GM23338 (cell line): ENCODE measurements at regions not wholly inside any gene's neighbourhood (a gene's known extent, or its start where the extent isn't known, plus 50 kb on each side); places are given as distances from the start of the nearest gene placed in this dataset.

ENCODE experiments used
- ATAC-seq: fragments of 200-7000 bp; cut with Tn5 transposase; 3 replicates; pipeline ENCODE4 v1.9.1; 2020
- DNase-seq: peaks from one replicate; pipeline ENCODE4 v3.0.0-alpha.2; 2015; ENCODE audit warnings: low spot score
- H2AFZ ChIP-seq: fragments of 200-600 bp; sonication (generic); 2 replicates; pipeline ENCODE4 v1.8.0; 2016; ENCODE audit warnings: antibody characterized with exemption, mild to moderate bottlenecking, moderate library complexity
- H3F3A ChIP-seq: fragments of 200-600 bp; sonication (generic); replicated peaks from 2 replicates; pipeline ENCODE4 v1.8.0; 2017; ENCODE audit warnings: antibody characterized with exemption, mixed run types, low read depth
- H3K27ac ChIP-seq: fragments of 200-600 bp; sonication (generic); 2 replicates; pipeline ENCODE4 v1.6.1; 2016; ENCODE audit warnings: low read depth
- H3K27me3 ChIP-seq: fragments of 200-600 bp; sonication (generic); 2 replicates; pipeline ENCODE4 v1.8.0; 2016; ENCODE audit warnings: mild to moderate bottlenecking, mixed run types, moderate library complexity; ENCODE audit not compliant: insufficient read depth
- H3K36me3 ChIP-seq: fragments of 200-600 bp; sonication (generic); 2 replicates; pipeline ENCODE4 v1.8.0; 2016; ENCODE audit warnings: mild to moderate bottlenecking; ENCODE audit not compliant: insufficient read depth
- H3K4me1 ChIP-seq: fragments of 200-600 bp; sonication (generic); 2 replicates; pipeline ENCODE4 v1.8.0; 2016; ENCODE audit warnings: mild to moderate bottlenecking, moderate library complexity; ENCODE audit not compliant: insufficient read depth
- H3K4me2 ChIP-seq: fragments of 200-600 bp; sonication (generic); 2 replicates; pipeline ENCODE4 v1.7.1; 2017; ENCODE audit warnings: mixed run types
- H3K4me3 ChIP-seq: fragments of 200-600 bp; sonication (generic); 2 replicates; pipeline ENCODE4 v1.6.1; 2016; ENCODE audit warnings: mixed run types
- H3K79me2 ChIP-seq: fragments of 200-600 bp; sonication (generic); replicated peaks from 2 replicates; pipeline ENCODE4 v1.8.0; 2017; ENCODE audit warnings: mild to moderate bottlenecking; ENCODE audit not compliant: insufficient read depth
- H3K9me2 ChIP-seq: fragments of 200-600 bp; sonication (generic); 2 replicates; pipeline ENCODE4 v1.8.0; 2017; ENCODE audit not compliant: insufficient read depth
- H4K20me1 ChIP-seq: fragments of 200-600 bp; sonication (generic); replicated peaks from 2 replicates; pipeline ENCODE4 v1.8.0; 2017; ENCODE audit warnings: mild to moderate bottlenecking; ENCODE audit not compliant: insufficient read depth
- H3K27ac Mint-ChIP-seq: 2 replicates; pipeline ENCODE4 v1.8.0; 2020; ENCODE audit warnings: inconsistent platforms, mild to moderate bottlenecking, moderate library complexity, mixed read lengths
- H3K27me3 Mint-ChIP-seq: 3 replicates; pipeline ENCODE4 v1.8.0; 2022; ENCODE audit warnings: low read depth, mild to moderate bottlenecking, moderate library complexity, mixed read lengths, inconsistent platforms; ENCODE audit not compliant: insufficient read depth, poor library complexity
- H3K36me3 Mint-ChIP-seq: 3 replicates; pipeline ENCODE4 v1.8.0; 2021; ENCODE audit warnings: low read depth, mild to moderate bottlenecking, inconsistent platforms, moderate library complexity, mixed read lengths
- H3K4me1 Mint-ChIP-seq: 3 replicates; pipeline ENCODE4 v1.8.0; 2020; ENCODE audit warnings: mild to moderate bottlenecking, inconsistent platforms, mixed read lengths
- H3K4me3 Mint-ChIP-seq: 3 replicates; pipeline ENCODE4 v1.8.0; 2021; ENCODE audit warnings: moderate library complexity, mild to moderate bottlenecking, inconsistent platforms, mixed read lengths
- H3K9me3 Mint-ChIP-seq: 3 replicates; pipeline ENCODE4 v1.8.0; 2020; ENCODE audit warnings: moderate library complexity, mild to moderate bottlenecking, inconsistent platforms, mixed read lengths
- CREB1 ChIP-seq: fragments of 250-450 bp; sonication (Bioruptor Pico); IDR thresholded peaks from 2 replicates; pipeline ENCODE4 v1.5.0; 2020; ENCODE audit warnings: low read depth, mild to moderate bottlenecking, moderate library complexity
- EZH2 ChIP-seq: fragments of 200-600 bp; sonication (generic); IDR thresholded peaks from one replicate; pipeline ENCODE4 v1.8.0; 2017; ENCODE audit warnings: antibody characterized with exemption, mild to moderate bottlenecking, low read depth; ENCODE audit not compliant: unreplicated experiment
- EZH2phosphoT487 ChIP-seq: fragments of 200-600 bp; sonication (generic); IDR thresholded peaks from one replicate; pipeline ENCODE4 v1.8.1; 2018; ENCODE audit warnings: antibody characterized with exemption; ENCODE audit not compliant: unreplicated experiment
- JUNB ChIP-seq: IDR thresholded peaks from one replicate; pipeline ENCODE4 v1.6.1; 2016; ENCODE audit warnings: antibody characterized with exemption; ENCODE audit not compliant: unreplicated experiment
- NANOG ChIP-seq: IDR thresholded peaks from 2 replicates; pipeline ENCODE4 v1.6.1; 2016; ENCODE audit warnings: antibody characterized with exemption, borderline replicate concordance
- POLR2AphosphoS5 ChIP-seq: IDR thresholded peaks from 2 replicates; pipeline ENCODE4 v1.6.1; 2016; ENCODE audit warnings: antibody characterized with exemption, low read depth
- STAT1 ChIP-seq: IDR thresholded peaks from one replicate; pipeline ENCODE4 v1.6.1; 2016; ENCODE audit warnings: antibody characterized with exemption; ENCODE audit not compliant: unreplicated experiment
- ZNF114 ChIP-seq: fragments of 250-450 bp; sonication (Bioruptor Pico); IDR thresholded peaks from 2 replicates; pipeline ENCODE4 v1.5.0; 2020; ENCODE audit warnings: mild to moderate bottlenecking, moderate library complexity
- ZNF331 ChIP-seq: fragments of 250-450 bp; sonication (Bioruptor Pico); IDR thresholded peaks from 2 replicates; pipeline ENCODE4 v1.5.0; 2020; ENCODE audit warnings: low read depth, mild to moderate bottlenecking, moderate library complexity
- TF ChIP-seq, protein P1 (sequence below): IDR thresholded peaks from one replicate; pipeline ENCODE4 v1.6.1; 2018; ENCODE audit warnings: antibody characterized with exemption; ENCODE audit not compliant: unreplicated experiment
- TF ChIP-seq, protein P2 (sequence below): fragments of 250-450 bp; sonication (Bioruptor Pico); IDR thresholded peaks from 2 replicates; pipeline ENCODE4 v1.5.0; 2020; ENCODE audit warnings: mild to moderate bottlenecking, moderate library complexity
- TF ChIP-seq, protein P3 (sequence below), 2 experiments: fragments of 200-600 bp in 1 of 2; sonication (generic) in 1 of 2; conservative IDR thresholded peaks; 2 replicates each; pipeline versions ENCODE4 v1.5.1 to v1.6.1; 2016 to 2017; ENCODE audit warnings: antibody characterized with exemption in 2 of 2, low read depth in 2 of 2, mild to moderate bottlenecking in 2 of 2, moderate library complexity in 1 of 2
- TF ChIP-seq, protein P4 (sequence below): IDR thresholded peaks from 2 replicates; pipeline ENCODE4 v1.6.1; 2016; ENCODE audit warnings: antibody characterized with exemption

DNA sequence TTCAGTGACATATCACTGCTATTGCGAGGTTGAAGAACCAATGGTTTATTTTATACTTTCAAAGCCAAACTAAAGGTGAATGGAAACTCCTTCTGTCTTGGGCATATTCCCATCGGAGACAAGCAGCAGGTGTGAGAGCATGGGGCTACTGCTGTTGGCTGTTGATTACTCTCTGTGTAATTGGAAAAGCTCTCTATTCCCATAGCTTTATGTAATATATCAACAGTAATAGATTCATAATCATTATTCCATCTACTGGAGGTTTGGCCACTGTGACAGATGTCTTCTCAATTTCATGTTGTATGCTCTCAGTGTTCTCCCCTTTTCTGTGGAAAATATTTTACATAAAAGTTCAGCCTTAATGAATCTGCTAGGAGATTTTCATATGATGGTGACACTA is 352.0 kb downstream of the BTG1 start:
- H3K9me3 Mint-ChIP-seq: no peaks in the 10 kb centered on the region
- H4K20me1 ChIP-seq: no peaks in the 10 kb centered on the region
- H3K4me1 ChIP-seq: 0 out of 2 replicates have a peak, but pooled peaks cover 3% of the 10 kb centered on the region
- no peaks in the 10 kb centered on the region for H3K79me2 ChIP-seq
- H3K4me3 Mint-ChIP-seq: no peak overlapping the region
- H3K4me1 Mint-ChIP-seq: peaks cover 2% of the 10 kb centered on the region; the same call in 2 of the 3 replicates
- TF ChIP-seq ZNF331 (CRISPR knock-in tag) (no peak), NANOG (no peak), STAT1 (no peak), ZNF114 (CRISPR knock-in tag) (no peak), EZH2 (no peak), JUNB (no peak), EZH2phosphoT487 (no peak), POLR2AphosphoS5 (no peak), CREB1 (no peak)
- TF ChIP-seq, protein P1, sequence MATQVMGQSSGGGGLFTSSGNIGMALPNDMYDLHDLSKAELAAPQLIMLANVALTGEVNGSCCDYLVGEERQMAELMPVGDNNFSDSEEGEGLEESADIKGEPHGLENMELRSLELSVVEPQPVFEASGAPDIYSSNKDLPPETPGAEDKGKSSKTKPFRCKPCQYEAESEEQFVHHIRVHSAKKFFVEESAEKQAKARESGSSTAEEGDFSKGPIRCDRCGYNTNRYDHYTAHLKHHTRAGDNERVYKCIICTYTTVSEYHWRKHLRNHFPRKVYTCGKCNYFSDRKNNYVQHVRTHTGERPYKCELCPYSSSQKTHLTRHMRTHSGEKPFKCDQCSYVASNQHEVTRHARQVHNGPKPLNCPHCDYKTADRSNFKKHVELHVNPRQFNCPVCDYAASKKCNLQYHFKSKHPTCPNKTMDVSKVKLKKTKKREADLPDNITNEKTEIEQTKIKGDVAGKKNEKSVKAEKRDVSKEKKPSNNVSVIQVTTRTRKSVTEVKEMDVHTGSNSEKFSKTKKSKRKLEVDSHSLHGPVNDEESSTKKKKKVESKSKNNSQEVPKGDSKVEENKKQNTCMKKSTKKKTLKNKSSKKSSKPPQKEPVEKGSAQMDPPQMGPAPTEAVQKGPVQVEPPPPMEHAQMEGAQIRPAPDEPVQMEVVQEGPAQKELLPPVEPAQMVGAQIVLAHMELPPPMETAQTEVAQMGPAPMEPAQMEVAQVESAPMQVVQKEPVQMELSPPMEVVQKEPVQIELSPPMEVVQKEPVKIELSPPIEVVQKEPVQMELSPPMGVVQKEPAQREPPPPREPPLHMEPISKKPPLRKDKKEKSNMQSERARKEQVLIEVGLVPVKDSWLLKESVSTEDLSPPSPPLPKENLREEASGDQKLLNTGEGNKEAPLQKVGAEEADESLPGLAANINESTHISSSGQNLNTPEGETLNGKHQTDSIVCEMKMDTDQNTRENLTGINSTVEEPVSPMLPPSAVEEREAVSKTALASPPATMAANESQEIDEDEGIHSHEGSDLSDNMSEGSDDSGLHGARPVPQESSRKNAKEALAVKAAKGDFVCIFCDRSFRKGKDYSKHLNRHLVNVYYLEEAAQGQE: no peak
- TF ChIP-seq, protein P2, sequence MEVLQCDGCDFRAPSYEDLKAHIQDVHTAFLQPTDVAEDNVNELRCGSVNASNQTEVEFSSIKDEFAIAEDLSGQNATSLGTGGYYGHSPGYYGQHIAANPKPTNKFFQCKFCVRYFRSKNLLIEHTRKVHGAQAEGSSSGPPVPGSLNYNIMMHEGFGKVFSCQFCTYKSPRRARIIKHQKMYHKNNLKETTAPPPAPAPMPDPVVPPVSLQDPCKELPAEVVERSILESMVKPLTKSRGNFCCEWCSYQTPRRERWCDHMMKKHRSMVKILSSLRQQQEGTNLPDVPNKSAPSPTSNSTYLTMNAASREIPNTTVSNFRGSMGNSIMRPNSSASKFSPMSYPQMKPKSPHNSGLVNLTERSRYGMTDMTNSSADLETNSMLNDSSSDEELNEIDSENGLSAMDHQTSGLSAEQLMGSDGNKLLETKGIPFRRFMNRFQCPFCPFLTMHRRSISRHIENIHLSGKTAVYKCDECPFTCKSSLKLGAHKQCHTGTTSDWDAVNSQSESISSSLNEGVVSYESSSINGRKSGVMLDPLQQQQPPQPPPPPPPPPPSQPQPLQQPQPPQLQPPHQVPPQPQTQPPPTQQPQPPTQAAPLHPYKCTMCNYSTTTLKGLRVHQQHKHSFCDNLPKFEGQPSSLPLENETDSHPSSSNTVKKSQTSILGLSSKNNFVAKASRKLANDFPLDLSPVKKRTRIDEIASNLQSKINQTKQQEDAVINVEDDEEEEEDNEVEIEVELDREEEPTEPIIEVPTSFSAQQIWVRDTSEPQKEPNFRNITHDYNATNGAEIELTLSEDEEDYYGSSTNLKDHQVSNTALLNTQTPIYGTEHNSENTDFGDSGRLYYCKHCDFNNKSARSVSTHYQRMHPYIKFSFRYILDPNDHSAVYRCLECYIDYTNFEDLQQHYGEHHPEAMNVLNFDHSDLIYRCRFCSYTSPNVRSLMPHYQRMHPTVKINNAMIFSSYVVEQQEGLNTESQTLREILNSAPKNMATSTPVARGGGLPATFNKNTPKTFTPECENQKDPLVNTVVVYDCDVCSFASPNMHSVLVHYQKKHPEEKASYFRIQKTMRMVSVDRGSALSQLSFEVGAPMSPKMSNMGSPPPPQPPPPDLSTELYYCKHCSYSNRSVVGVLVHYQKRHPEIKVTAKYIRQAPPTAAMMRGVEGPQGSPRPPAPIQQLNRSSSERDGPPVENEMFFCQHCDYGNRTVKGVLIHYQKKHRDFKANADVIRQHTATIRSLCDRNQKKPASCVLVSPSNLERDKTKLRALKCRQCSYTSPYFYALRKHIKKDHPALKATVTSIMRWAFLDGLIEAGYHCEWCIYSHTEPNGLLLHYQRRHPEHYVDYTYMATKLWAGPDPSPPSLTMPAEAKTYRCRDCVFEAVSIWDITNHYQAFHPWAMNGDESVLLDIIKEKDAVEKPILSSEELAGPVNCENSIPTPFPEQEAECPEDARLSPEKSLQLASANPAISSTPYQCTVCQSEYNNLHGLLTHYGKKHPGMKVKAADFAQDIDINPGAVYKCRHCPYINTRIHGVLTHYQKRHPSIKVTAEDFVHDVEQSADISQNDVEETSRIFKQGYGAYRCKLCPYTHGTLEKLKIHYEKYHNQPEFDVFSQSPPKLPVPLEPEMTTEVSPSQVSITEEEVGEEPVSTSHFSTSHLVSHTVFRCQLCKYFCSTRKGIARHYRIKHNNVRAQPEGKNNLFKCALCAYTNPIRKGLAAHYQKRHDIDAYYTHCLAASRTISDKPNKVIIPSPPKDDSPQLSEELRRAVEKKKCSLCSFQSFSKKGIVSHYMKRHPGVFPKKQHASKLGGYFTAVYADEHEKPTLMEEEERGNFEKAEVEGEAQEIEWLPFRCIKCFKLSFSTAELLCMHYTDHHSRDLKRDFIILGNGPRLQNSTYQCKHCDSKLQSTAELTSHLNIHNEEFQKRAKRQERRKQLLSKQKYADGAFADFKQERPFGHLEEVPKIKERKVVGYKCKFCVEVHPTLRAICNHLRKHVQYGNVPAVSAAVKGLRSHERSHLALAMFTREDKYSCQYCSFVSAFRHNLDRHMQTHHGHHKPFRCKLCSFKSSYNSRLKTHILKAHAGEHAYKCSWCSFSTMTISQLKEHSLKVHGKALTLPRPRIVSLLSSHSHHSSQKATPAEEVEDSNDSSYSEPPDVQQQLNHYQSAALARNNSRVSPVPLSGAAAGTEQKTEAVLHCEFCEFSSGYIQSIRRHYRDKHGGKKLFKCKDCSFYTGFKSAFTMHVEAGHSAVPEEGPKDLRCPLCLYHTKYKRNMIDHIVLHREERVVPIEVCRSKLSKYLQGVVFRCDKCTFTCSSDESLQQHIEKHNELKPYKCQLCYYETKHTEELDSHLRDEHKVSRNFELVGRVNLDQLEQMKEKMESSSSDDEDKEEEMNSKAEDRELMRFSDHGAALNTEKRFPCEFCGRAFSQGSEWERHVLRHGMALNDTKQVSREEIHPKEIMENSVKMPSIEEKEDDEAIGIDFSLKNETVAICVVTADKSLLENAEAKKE (CRISPR knock-in tag): no peak
- TF ChIP-seq, protein P3, sequence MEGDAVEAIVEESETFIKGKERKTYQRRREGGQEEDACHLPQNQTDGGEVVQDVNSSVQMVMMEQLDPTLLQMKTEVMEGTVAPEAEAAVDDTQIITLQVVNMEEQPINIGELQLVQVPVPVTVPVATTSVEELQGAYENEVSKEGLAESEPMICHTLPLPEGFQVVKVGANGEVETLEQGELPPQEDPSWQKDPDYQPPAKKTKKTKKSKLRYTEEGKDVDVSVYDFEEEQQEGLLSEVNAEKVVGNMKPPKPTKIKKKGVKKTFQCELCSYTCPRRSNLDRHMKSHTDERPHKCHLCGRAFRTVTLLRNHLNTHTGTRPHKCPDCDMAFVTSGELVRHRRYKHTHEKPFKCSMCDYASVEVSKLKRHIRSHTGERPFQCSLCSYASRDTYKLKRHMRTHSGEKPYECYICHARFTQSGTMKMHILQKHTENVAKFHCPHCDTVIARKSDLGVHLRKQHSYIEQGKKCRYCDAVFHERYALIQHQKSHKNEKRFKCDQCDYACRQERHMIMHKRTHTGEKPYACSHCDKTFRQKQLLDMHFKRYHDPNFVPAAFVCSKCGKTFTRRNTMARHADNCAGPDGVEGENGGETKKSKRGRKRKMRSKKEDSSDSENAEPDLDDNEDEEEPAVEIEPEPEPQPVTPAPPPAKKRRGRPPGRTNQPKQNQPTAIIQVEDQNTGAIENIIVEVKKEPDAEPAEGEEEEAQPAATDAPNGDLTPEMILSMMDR (conservative IDR thresholded peaks at IDR 0.05; ENCODE audit: low read depth in 2 of 2): no peak
- TF ChIP-seq, protein P4, sequence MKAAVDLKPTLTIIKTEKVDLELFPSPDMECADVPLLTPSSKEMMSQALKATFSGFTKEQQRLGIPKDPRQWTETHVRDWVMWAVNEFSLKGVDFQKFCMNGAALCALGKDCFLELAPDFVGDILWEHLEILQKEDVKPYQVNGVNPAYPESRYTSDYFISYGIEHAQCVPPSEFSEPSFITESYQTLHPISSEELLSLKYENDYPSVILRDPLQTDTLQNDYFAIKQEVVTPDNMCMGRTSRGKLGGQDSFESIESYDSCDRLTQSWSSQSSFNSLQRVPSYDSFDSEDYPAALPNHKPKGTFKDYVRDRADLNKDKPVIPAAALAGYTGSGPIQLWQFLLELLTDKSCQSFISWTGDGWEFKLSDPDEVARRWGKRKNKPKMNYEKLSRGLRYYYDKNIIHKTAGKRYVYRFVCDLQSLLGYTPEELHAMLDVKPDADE: no peak
- H3K27ac ChIP-seq: no peak overlapping the region
- H3K27me3 Mint-ChIP-seq: no peaks in the 10 kb centered on the region
- no peak overlapping the region for H2AFZ ChIP-seq
- no peaks in the 10 kb centered on the region for H3F3A ChIP-seq
- no peaks in the 10 kb centered on the region for H3K27me3 ChIP-seq
- H3K27ac Mint-ChIP-seq: no peak overlapping the region
- DNase-seq (no peak), ATAC-seq (no peak)
- no peak overlapping the region for H3K4me3 ChIP-seq
- no peaks in the 10 kb centered on the region for H3K36me3 Mint-ChIP-seq
- no peaks in the 10 kb centered on the region for H3K9me2 ChIP-seq
- H3K36me3 ChIP-seq: no peaks in the 10 kb centered on the region
- no peak overlapping the region for H3K4me2 ChIP-seq
